HCT116 (cell line): ENCODE measurements at regions not wholly inside any gene's neighbourhood (a gene's known extent, or its start where the extent isn't known, plus 50 kb on each side); places are given as distances from the start of the nearest gene placed in this dataset.

Experiments
- CEBPB ChIP-seq: IDR thresholded peaks from 2 replicates; pipeline ENCODE4 v1.6.1; 2012; ENCODE audit warnings: low read depth
- EZH2 ChIP-seq: fragments of 200-600 bp; sonication (generic); IDR thresholded peaks from 2 replicates; pipeline ENCODE4 v1.6.1; 2017; ENCODE audit warnings: antibody characterized with exemption, mixed run types
- FOSL1 ChIP-seq: IDR thresholded peaks from 2 replicates; pipeline ENCODE4 v1.6.1; 2012; ENCODE audit warnings: low read depth
- POLR2A ChIP-seq: IDR thresholded peaks from 2 replicates; pipeline ENCODE4 v1.7.0; 2011; ENCODE audit warnings: borderline replicate concordance; ENCODE audit not compliant: insufficient read depth, insufficient read length; ENCODE audit errors: extremely low read depth
- SRF ChIP-seq: IDR thresholded peaks from 2 replicates; pipeline ENCODE4 v1.6.1; 2012; ENCODE audit warnings: low read depth
- ZNF274 ChIP-seq: fragments of 200-500 bp; sonication (Bioruptor generic); IDR thresholded peaks from 2 replicates; pipeline ENCODE4 v1.6.1; 2014; ENCODE audit warnings: mild to moderate bottlenecking, low read depth, low read length, inconsistent platforms
- TF ChIP-seq, protein P1 (sequence below), 3 experiments: fragments of 200-600 bp in 1 of 3; sonication (generic) in 1 of 3; IDR thresholded peaks in 2 of 3; conservative IDR thresholded peaks in 1 of 3; 2 replicates each; pipeline ENCODE4 v1.5.1; 2012 to 2017; ENCODE audit warnings: low read depth in 2 of 3, low read length in 2 of 3, antibody characterized with exemption in 1 of 3, borderline replicate concordance in 1 of 3, control low read depth in 1 of 3, mild to moderate bottlenecking in 1 of 3, mixed read lengths in 1 of 3, mixed run types in 1 of 3, moderate library complexity in 1 of 3; ENCODE audit not compliant: insufficient read depth in 1 of 3
- TF ChIP-seq, protein P2 (sequence below): IDR thresholded peaks from 2 replicates; pipeline ENCODE4 v1.6.1; 2012; ENCODE audit warnings: low read depth
- TF ChIP-seq, protein P3 (sequence below): IDR thresholded peaks from 2 replicates; pipeline ENCODE4 v1.6.1; 2012

DNA sequence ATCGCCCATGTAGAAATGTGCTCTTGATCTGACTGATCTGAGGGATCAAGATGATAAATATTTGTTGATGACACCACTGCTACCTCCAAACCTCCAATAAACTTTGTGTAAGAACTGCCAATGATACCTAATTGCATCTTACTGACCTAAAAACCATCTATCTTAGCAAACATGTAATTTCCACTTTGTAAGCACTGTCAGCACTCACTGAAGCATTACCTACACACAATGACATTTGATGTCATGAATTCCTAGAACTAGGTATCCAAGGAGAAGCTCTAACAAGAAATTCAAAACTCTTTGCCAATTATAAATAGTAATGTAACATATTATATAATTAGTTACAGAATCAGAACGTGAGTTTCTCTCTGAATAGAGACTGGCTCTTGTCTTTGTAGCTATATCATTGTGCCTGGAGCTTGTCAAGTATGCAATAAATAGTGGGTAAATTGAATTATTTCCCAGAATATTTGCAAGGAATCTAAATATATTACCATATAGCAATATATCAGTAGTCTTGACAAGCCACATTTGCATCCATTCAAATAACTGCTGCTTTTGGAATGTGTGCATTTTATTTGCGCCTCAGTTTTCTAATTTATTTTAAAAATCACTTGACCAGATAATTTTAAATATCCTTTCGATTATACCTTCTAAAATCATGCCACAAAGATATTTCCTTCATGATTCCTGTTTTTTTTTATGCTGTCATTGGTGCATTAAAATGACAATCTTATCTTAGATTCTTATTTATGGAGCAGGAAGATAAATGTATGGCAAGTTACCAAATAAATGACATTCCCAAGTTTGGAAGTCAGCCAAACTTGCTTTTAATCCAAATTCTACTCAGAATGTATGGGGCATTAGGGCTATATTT lies 232.3 kb upstream of the NEIL3 start:
- TF ChIP-seq FOSL1 = no peak
- TF ChIP-seq, protein P1, sequence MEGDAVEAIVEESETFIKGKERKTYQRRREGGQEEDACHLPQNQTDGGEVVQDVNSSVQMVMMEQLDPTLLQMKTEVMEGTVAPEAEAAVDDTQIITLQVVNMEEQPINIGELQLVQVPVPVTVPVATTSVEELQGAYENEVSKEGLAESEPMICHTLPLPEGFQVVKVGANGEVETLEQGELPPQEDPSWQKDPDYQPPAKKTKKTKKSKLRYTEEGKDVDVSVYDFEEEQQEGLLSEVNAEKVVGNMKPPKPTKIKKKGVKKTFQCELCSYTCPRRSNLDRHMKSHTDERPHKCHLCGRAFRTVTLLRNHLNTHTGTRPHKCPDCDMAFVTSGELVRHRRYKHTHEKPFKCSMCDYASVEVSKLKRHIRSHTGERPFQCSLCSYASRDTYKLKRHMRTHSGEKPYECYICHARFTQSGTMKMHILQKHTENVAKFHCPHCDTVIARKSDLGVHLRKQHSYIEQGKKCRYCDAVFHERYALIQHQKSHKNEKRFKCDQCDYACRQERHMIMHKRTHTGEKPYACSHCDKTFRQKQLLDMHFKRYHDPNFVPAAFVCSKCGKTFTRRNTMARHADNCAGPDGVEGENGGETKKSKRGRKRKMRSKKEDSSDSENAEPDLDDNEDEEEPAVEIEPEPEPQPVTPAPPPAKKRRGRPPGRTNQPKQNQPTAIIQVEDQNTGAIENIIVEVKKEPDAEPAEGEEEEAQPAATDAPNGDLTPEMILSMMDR (IDR thresholded peaks at IDR 0.05 in 2 of 3, conservative IDR thresholded peaks at IDR 0.05 in 1 of 3; ENCODE audit: borderline replicate concordance in 1 of 3, insufficient read depth in 1 of 3, low read depth in 2 of 3, low read length in 2 of 3) = no peak
- no peak for TF ChIP-seq ZNF274
- TF ChIP-seq POLR2A = no peak
- TF ChIP-seq, protein P2, sequence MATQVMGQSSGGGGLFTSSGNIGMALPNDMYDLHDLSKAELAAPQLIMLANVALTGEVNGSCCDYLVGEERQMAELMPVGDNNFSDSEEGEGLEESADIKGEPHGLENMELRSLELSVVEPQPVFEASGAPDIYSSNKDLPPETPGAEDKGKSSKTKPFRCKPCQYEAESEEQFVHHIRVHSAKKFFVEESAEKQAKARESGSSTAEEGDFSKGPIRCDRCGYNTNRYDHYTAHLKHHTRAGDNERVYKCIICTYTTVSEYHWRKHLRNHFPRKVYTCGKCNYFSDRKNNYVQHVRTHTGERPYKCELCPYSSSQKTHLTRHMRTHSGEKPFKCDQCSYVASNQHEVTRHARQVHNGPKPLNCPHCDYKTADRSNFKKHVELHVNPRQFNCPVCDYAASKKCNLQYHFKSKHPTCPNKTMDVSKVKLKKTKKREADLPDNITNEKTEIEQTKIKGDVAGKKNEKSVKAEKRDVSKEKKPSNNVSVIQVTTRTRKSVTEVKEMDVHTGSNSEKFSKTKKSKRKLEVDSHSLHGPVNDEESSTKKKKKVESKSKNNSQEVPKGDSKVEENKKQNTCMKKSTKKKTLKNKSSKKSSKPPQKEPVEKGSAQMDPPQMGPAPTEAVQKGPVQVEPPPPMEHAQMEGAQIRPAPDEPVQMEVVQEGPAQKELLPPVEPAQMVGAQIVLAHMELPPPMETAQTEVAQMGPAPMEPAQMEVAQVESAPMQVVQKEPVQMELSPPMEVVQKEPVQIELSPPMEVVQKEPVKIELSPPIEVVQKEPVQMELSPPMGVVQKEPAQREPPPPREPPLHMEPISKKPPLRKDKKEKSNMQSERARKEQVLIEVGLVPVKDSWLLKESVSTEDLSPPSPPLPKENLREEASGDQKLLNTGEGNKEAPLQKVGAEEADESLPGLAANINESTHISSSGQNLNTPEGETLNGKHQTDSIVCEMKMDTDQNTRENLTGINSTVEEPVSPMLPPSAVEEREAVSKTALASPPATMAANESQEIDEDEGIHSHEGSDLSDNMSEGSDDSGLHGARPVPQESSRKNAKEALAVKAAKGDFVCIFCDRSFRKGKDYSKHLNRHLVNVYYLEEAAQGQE = no peak
- no peak for TF ChIP-seq CEBPB
- TF ChIP-seq, protein P3, sequence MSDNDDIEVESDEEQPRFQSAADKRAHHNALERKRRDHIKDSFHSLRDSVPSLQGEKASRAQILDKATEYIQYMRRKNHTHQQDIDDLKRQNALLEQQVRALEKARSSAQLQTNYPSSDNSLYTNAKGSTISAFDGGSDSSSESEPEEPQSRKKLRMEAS = no peak
- no peak for TF ChIP-seq SRF
- no peak for TF ChIP-seq EZH2
